ENCODE measurements at regions not wholly inside any gene's neighbourhood (a gene's known extent, or its start where the extent isn't known, plus 50 kb on each side); places are given as distances from the start of the nearest gene placed in this dataset.
A peak's percentile ranks its signal among the peaks of the same experiment; 100 is the strongest.

- peak; percentile 92 for TF ChIP-seq SPI1 (IDR thresholded peaks at IDR 0.05; ENCODE audit: borderline replicate concordance, insufficient read depth, low read depth, low read length)
- no peak for TF ChIP-seq NFYB (IDR thresholded peaks at IDR 0.05; ENCODE audit: insufficient read depth, low read depth, low read length)
- TF ChIP-seq RBBP5 (conservative IDR thresholded peaks at IDR 0.05): no peak
- peak; percentile 83 for TF ChIP-seq RUNX3 (IDR thresholded peaks at IDR 0.05; ENCODE audit: low read length)
- peak; percentile 71; the same call in 1 of the 2 replicates for TF ChIP-seq ZNF217 (IDR thresholded peaks at IDR 0.05)
- TF ChIP-seq PBX3 (IDR thresholded peaks at IDR 0.05; ENCODE audit: insufficient replicate concordance, low read depth, low read length): no peak
- TF ChIP-seq LARP7 (IDR thresholded peaks at IDR 0.05): no peak
- TF ChIP-seq ZNF592 (IDR thresholded peaks at IDR 0.05): no peak
- no peak for TF ChIP-seq ASH2L (IDR thresholded peaks at IDR 0.05; ENCODE audit: borderline replicate concordance, low read depth)
- TF ChIP-seq, protein P1, sequence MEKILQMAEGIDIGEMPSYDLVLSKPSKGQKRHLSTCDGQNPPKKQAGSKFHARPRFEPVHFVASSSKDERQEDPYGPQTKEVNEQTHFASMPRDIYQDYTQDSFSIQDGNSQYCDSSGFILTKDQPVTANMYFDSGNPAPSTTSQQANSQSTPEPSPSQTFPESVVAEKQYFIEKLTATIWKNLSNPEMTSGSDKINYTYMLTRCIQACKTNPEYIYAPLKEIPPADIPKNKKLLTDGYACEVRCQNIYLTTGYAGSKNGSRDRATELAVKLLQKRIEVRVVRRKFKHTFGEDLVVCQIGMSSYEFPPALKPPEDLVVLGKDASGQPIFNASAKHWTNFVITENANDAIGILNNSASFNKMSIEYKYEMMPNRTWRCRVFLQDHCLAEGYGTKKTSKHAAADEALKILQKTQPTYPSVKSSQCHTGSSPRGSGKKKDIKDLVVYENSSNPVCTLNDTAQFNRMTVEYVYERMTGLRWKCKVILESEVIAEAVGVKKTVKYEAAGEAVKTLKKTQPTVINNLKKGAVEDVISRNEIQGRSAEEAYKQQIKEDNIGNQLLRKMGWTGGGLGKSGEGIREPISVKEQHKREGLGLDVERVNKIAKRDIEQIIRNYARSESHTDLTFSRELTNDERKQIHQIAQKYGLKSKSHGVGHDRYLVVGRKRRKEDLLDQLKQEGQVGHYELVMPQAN (conservative IDR thresholded peaks at IDR 0.05): no peak
- no peak for TF ChIP-seq PAX8 (IDR thresholded peaks at IDR 0.05)
- no peak for TF ChIP-seq BRCA1 (IDR thresholded peaks at IDR 0.05; ENCODE audit: low read depth, low read length)
- TF ChIP-seq PKNOX1 (IDR thresholded peaks at IDR 0.05): no peak
- no peak for TF ChIP-seq SMAD1 (IDR thresholded peaks at IDR 0.05; ENCODE audit: low read depth, partially characterized antibody)
- TF ChIP-seq TARDBP (IDR thresholded peaks at IDR 0.05; ENCODE audit: borderline replicate concordance): no peak
- TF ChIP-seq, protein P2, sequence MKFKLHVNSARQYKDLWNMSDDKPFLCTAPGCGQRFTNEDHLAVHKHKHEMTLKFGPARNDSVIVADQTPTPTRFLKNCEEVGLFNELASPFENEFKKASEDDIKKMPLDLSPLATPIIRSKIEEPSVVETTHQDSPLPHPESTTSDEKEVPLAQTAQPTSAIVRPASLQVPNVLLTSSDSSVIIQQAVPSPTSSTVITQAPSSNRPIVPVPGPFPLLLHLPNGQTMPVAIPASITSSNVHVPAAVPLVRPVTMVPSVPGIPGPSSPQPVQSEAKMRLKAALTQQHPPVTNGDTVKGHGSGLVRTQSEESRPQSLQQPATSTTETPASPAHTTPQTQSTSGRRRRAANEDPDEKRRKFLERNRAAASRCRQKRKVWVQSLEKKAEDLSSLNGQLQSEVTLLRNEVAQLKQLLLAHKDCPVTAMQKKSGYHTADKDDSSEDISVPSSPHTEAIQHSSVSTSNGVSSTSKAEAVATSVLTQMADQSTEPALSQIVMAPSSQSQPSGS (IDR thresholded peaks at IDR 0.05; ENCODE audit: low read length): no peak; the same call in 1 of the 2 replicates
- TF ChIP-seq NBN (IDR thresholded peaks at IDR 0.05): no peak
- TF ChIP-seq BCL11A (IDR thresholded peaks at IDR 0.05; ENCODE audit: low read depth, low read length): no peak
- TF ChIP-seq BHLHE40 (IDR thresholded peaks at IDR 0.05; ENCODE audit: borderline replicate concordance in 1 of 2, low read depth in 2 of 2, low read length in 1 of 2): 0 out of 4 replicates have a peak, but pooled peaks of 1 of the 2 experiments have one; percentile 15
- no peak for TF ChIP-seq ZBTB33 (IDR thresholded peaks at IDR 0.05)
Measured at GRCh38 chr1:87592156-87592555, 263.5 kb downstream of the LMO4 start (continued).

All from GM12878 (cell line).